Rectal smooth muscle tissue (tissue), 1 donor: ENCODE measurements at regions not wholly inside any gene's neighbourhood (a gene's known extent, or its start where the extent isn't known, plus 50 kb on each side); places are given as distances from the start of the nearest gene placed in this dataset.
"Not testable (repeated sequence)": the region's sequence is repeated elsewhere in the genome, so short reads cannot be mapped to it uniquely, and the experiment has no call there.

Source experiments
- H3K27ac ChIP-seq: one replicate; pipeline ENCODE4 v1.7.0; 2013; ENCODE audit warnings: low read depth, low read length, inconsistent platforms
- H3K27me3 ChIP-seq: one replicate; pipeline ENCODE4 v1.7.0; 2013; ENCODE audit warnings: low read length; ENCODE audit not compliant: control insufficient read depth, insufficient read depth
- H3K36me3 ChIP-seq: one replicate; pipeline ENCODE4 v1.7.0; 2013; ENCODE audit warnings: low read length; ENCODE audit not compliant: control insufficient read depth, insufficient read depth
- H3K4me1 ChIP-seq: one replicate; pipeline ENCODE4 v1.7.0; 2013; ENCODE audit warnings: low read length; ENCODE audit not compliant: control insufficient read depth, insufficient read depth
- H3K4me3 ChIP-seq: one replicate; pipeline ENCODE4 v1.7.0; 2013; ENCODE audit warnings: low read length
- H3K9ac ChIP-seq: one replicate; pipeline ENCODE4 v1.7.0; 2013; ENCODE audit warnings: low read length

- H3K4me3 ChIP-seq: no peak overlapping the region
- H3K27ac ChIP-seq: no peak overlapping the region
- H3K27me3 ChIP-seq: no peaks in the 10 kb centered on the region
- no peaks in the 10 kb centered on the region for H3K4me1 ChIP-seq
- no peaks in the 10 kb centered on the region for H3K36me3 ChIP-seq
- H3K9ac ChIP-seq: no peak overlapping the region
Measured at GRCh38 chr1:213793482-213794067, 194.2 kb upstream of the PROX1 start.

GRCh38 chr1:213796525-213796924, 191.2 kb upstream of the PROX1 start:
- H3K27me3 ChIP-seq: no peaks in the 10 kb centered on the region
- no peak overlapping the region for H3K4me3 ChIP-seq

GRCh38 chr1:213808288-213808687, 179.5 kb upstream of the PROX1 start:
- H3K9ac ChIP-seq, H3K27ac ChIP-seq, H3K4me1 ChIP-seq, H3K36me3 ChIP-seq, H3K4me3 ChIP-seq, H3K27me3 ChIP-seq: not testable (repeated sequence)

More at GRCh38 chr1:213796525-213796924, 191.2 kb upstream of the PROX1 start:
- Histone ChIP-seq H3K27ac (no peak overlapping the region), H3K4me1 (no peaks in the 10 kb centered on the region), H3K9ac (no peak overlapping the region), H3K36me3 (no peaks in the 10 kb centered on the region)

GRCh38 chr1:213817156-213817555, 170.6 kb upstream of the PROX1 start:
- Histone ChIP-seq H3K27me3 (no peaks in the 10 kb centered on the region), H3K27ac (no peak overlapping the region), H3K36me3 (no peaks in the 10 kb centered on the region), H3K4me1 (no peaks in the 10 kb centered on the region), H3K9ac (no peak overlapping the region), H3K4me3 (no peak overlapping the region)

- no peak overlapping the region for H3K27ac ChIP-seq
- H3K27me3 ChIP-seq: no peaks in the 10 kb centered on the region
- no peak overlapping the region for H3K9ac ChIP-seq
- H3K4me3 ChIP-seq: no peak overlapping the region
- H3K4me1 ChIP-seq: no peaks in the 10 kb centered on the region
- no peaks in the 10 kb centered on the region for H3K36me3 ChIP-seq
Measured at GRCh38 chr1:213820362-213821149, 167.2 kb upstream of the PROX1 start.

GRCh38 chr1:213821175-213821942, 166.4 kb upstream of the PROX1 start:
- Histone ChIP-seq H3K9ac (no peak overlapping the region), H3K4me1 (no peaks in the 10 kb centered on the region), H3K4me3 (no peak overlapping the region), H3K27ac (no peak overlapping the region), H3K36me3 (no peaks in the 10 kb centered on the region), H3K27me3 (no peaks in the 10 kb centered on the region)

- Histone ChIP-seq H3K4me1 (no peaks in the 10 kb centered on the region), H3K9ac (no peak overlapping the region), H3K27ac (no peak overlapping the region), H3K4me3 (no peak overlapping the region), H3K27me3 (no peaks in the 10 kb centered on the region), H3K36me3 (no peaks in the 10 kb centered on the region)
Measured at GRCh38 chr1:213821943-213822334, 165.8 kb upstream of the PROX1 start.

- no peak overlapping the region for H3K4me3 ChIP-seq
- no peaks in the 10 kb centered on the region for H3K27me3 ChIP-seq
- H3K36me3 ChIP-seq: no peaks in the 10 kb centered on the region
- no peaks in the 10 kb centered on the region for H3K4me1 ChIP-seq
- H3K27ac ChIP-seq: no peak overlapping the region
- H3K9ac ChIP-seq: no peak overlapping the region
Measured at GRCh38 chr1:213826891-213827290, 160.9 kb upstream of the PROX1 start.

GRCh38 chr1:213828867-213829266, 158.9 kb upstream of the PROX1 start:
- H3K27ac ChIP-seq: no peak overlapping the region
- H3K4me3 ChIP-seq: no peak overlapping the region
- H3K36me3 ChIP-seq: no peaks in the 10 kb centered on the region
- H3K9ac ChIP-seq: no peak overlapping the region
- no peaks in the 10 kb centered on the region for H3K4me1 ChIP-seq
- no peaks in the 10 kb centered on the region for H3K27me3 ChIP-seq

GRCh38 chr1:213829780-213830179, 158.0 kb upstream of the PROX1 start:
- H3K9ac ChIP-seq: no peak overlapping the region
- no peak overlapping the region for H3K4me3 ChIP-seq
- no peaks in the 10 kb centered on the region for H3K4me1 ChIP-seq
- H3K27me3 ChIP-seq: no peaks in the 10 kb centered on the region
- H3K27ac ChIP-seq: no peak overlapping the region
- no peaks in the 10 kb centered on the region for H3K36me3 ChIP-seq

- H3K27ac ChIP-seq: no peak overlapping the region
- no peaks in the 10 kb centered on the region for H3K27me3 ChIP-seq
- H3K4me1 ChIP-seq: no peaks in the 10 kb centered on the region
- H3K4me3 ChIP-seq: no peak overlapping the region
- H3K36me3 ChIP-seq: no peaks in the 10 kb centered on the region
- no peak overlapping the region for H3K9ac ChIP-seq
Measured at GRCh38 chr1:213830371-213830770, 157.4 kb upstream of the PROX1 start.

- no peak overlapping the region for H3K9ac ChIP-seq
- H3K36me3 ChIP-seq: no peaks in the 10 kb centered on the region
- no peaks in the 10 kb centered on the region for H3K4me1 ChIP-seq
- no peaks in the 10 kb centered on the region for H3K27me3 ChIP-seq
- no peak overlapping the region for H3K4me3 ChIP-seq
- H3K27ac ChIP-seq: no peak overlapping the region
Measured at GRCh38 chr1:213840575-213840974, 147.2 kb upstream of the PROX1 start.
